HCT116 (cell line): ENCODE measurements at regions not wholly inside any gene's neighbourhood (a gene's known extent, or its start where the extent isn't known, plus 50 kb on each side); places are given as distances from the start of the nearest gene placed in this dataset.

Source experiments
- ATAC-seq: fragments of 200-7000 bp; cut with Tn5 transposase; 2 replicates; pipeline ENCODE4 v1.9.1; 2020; ENCODE audit warnings: mild to moderate bottlenecking, moderate library complexity
- BruUV-seq: library from RNA; stranded (reverse); fragments of 400-500 nt; replicated peaks from 2 replicates; lab custom pipeline; 2021; lab: Mats Ljungman, UMichigan
- CTCF ChIA-PET: fragments of 300-600 bp; sonication (Branson Sonifier 250); formaldehyde crosslinking; loops from one replicate; lab custom pipeline; 2021; ENCODE audit warnings: antibody characterized with exemption; lab: Charles Lee
- POLR2A ChIA-PET: fragments of 300-600, 350-600 bp; sonication (Branson Sonifier 250); formaldehyde crosslinking; loops from one replicate; lab custom pipeline; 2021; ENCODE audit warnings: antibody characterized with exemption; lab: Charles Lee
- RAD21 ChIA-PET, 2 experiments: fragments of 300-600 bp; sonication (Branson Sonifier 250); formaldehyde crosslinking; loops; one replicate each; lab custom pipeline; 2023; ENCODE audit warnings: low total read pairs in 2 of 2; ENCODE audit not compliant: uncharacterized antibody in 2 of 2, unreplicated experiment in 2 of 2, low non-redundant PET in 1 of 2; lab: Charles Lee
- DNase-seq: peaks from one replicate; pipeline ENCODE4 v3.0.0-alpha.2; 2010; ENCODE audit warnings: low read depth, low spot score
- H2AFZ ChIP-seq: fragments of 200-600 bp; shearing (Covaris generic), sonication (generic); 2 replicates; pipeline ENCODE4 v1.6.1; 2017; ENCODE audit warnings: low read depth, mixed run types, mixed read lengths, antibody characterized with exemption, low read length; ENCODE audit not compliant: poor library complexity, severe bottlenecking
- H3K27ac ChIP-seq: 2 replicates; pipeline ENCODE4 v1.5.1; 2012; ENCODE audit warnings: low read depth, low read length
- H3K27me3 ChIP-seq: fragments of 200-600 bp; sonication (generic); 2 replicates; pipeline ENCODE4 v1.6.1; 2016; ENCODE audit warnings: mixed run types, low read length, mixed read lengths; ENCODE audit not compliant: insufficient read depth
- H3K36me3 ChIP-seq, 2 experiments: fragments of 200-500 bp in 1 of 2; fragments of 200-600 bp in 1 of 2; sonication (Bioruptor generic) in 1 of 2; sonication (generic) in 1 of 2; 2 replicates each; pipeline versions ENCODE4 v1.5.1 to v1.6.1; 2014 to 2016; ENCODE audit warnings: low read length in 2 of 2, inconsistent platforms in 1 of 2, mixed read lengths in 1 of 2, mixed run types in 1 of 2; ENCODE audit not compliant: insufficient read depth in 2 of 2, control insufficient read depth in 1 of 2
- H3K4me1 ChIP-seq, 2 experiments: fragments of 200-600 bp in 1 of 2; sonication (generic) in 1 of 2; 2 replicates each; pipeline versions ENCODE4 v1.5.1 to v1.6.1; 2012 to 2017; ENCODE audit warnings: low read length in 2 of 2, inconsistent platforms in 1 of 2, mild to moderate bottlenecking in 1 of 2, mixed read lengths in 1 of 2, mixed run types in 1 of 2, moderate library complexity in 1 of 2; ENCODE audit not compliant: insufficient read depth in 2 of 2, control insufficient read depth in 1 of 2
- H3K4me2 ChIP-seq: fragments of 200-600 bp; sonication (generic); 2 replicates; pipeline ENCODE4 v1.6.1; 2017; ENCODE audit warnings: mixed run types, low read length, mixed read lengths
- H3K4me3 ChIP-seq, 2 experiments: fragments of 200-600 bp in 1 of 2; sonication (generic) in 1 of 2; replicated peaks in 1 of 2; 2 replicates each; pipeline ENCODE4 v1.5.1; 2011 to 2016; ENCODE audit warnings: low read length in 2 of 2, control low read depth in 1 of 2, low read depth in 1 of 2, mild to moderate bottlenecking in 1 of 2, mixed read lengths in 1 of 2, mixed run types in 1 of 2
- H3K79me2 ChIP-seq: fragments of 200-600 bp; sonication (generic); 2 replicates; pipeline ENCODE4 v1.6.1; 2017; ENCODE audit warnings: mild to moderate bottlenecking, mixed run types, low read length, moderate library complexity, mixed read lengths; ENCODE audit not compliant: insufficient read depth
- H3K9ac ChIP-seq: fragments of 200-600 bp; sonication (generic); 2 replicates; pipeline ENCODE4 v1.6.1; 2016; ENCODE audit warnings: low read length, mixed read lengths
- H3K9me2 ChIP-seq: fragments of 200-600 bp; sonication (generic), shearing (Covaris generic); 2 replicates; pipeline ENCODE4 v1.6.1; 2017; ENCODE audit warnings: mixed run types, mild to moderate bottlenecking, moderate library complexity; ENCODE audit not compliant: insufficient read depth
- H3K9me3 ChIP-seq, 2 experiments: fragments of 200-500 bp in 1 of 2; fragments of 200-600 bp in 1 of 2; sonication (Bioruptor generic) in 1 of 2; sonication (generic) in 1 of 2; 2 replicates each; pipeline ENCODE4 v1.6.1; 2014 to 2017; ENCODE audit warnings: low read length in 2 of 2, mixed read lengths in 2 of 2, inconsistent platforms in 1 of 2, low read depth in 1 of 2, mild to moderate bottlenecking in 1 of 2, mixed run types in 1 of 2, moderate library complexity in 1 of 2; ENCODE audit not compliant: control insufficient read depth in 1 of 2, insufficient read depth in 1 of 2
- H4K20me1 ChIP-seq: fragments of 200-600 bp; sonication (generic), shearing (Covaris generic); 2 replicates; pipeline ENCODE4 v1.6.1; 2017; ENCODE audit warnings: mixed run types, mild to moderate bottlenecking, moderate library complexity; ENCODE audit not compliant: insufficient read depth
- CEBPB ChIP-seq: IDR thresholded peaks from 2 replicates; pipeline ENCODE4 v1.6.1; 2012; ENCODE audit warnings: low read depth
- ELF1 ChIP-seq: IDR thresholded peaks from 2 replicates; pipeline ENCODE4 v1.6.1; 2012; ENCODE audit warnings: low read depth, borderline replicate concordance
- EZH2 ChIP-seq: fragments of 200-600 bp; sonication (generic); IDR thresholded peaks from 2 replicates; pipeline ENCODE4 v1.6.1; 2017; ENCODE audit warnings: antibody characterized with exemption, mixed run types
- FOSL1 ChIP-seq: IDR thresholded peaks from 2 replicates; pipeline ENCODE4 v1.6.1; 2012; ENCODE audit warnings: low read depth
- JUND ChIP-seq: IDR thresholded peaks from 2 replicates; pipeline ENCODE4 v1.6.1; 2012
- MAX ChIP-seq: IDR thresholded peaks from 2 replicates; pipeline ENCODE4 v1.6.1; 2012
- RAD21 ChIP-seq: IDR thresholded peaks from 2 replicates; pipeline ENCODE4 v1.6.1; 2012; ENCODE audit warnings: low read depth, mild to moderate bottlenecking
- REST ChIP-seq: IDR thresholded peaks from 2 replicates; pipeline ENCODE4 v1.6.1; 2012; ENCODE audit warnings: low read depth
- SIN3A ChIP-seq: IDR thresholded peaks from 2 replicates; pipeline ENCODE4 v1.6.1; 2012; ENCODE audit warnings: low read depth
- SRF ChIP-seq: IDR thresholded peaks from 2 replicates; pipeline ENCODE4 v1.6.1; 2012; ENCODE audit warnings: low read depth
- YY1 ChIP-seq: IDR thresholded peaks from 2 replicates; pipeline ENCODE4 v1.6.1; 2011; ENCODE audit warnings: low read length, low read depth, moderate library complexity, mild to moderate bottlenecking; ENCODE audit not compliant: insufficient replicate concordance; ENCODE audit errors: extremely low read depth
- intact Hi-C: fragments of 100-400 bp; cut with micrococcal nuclease; formaldehyde crosslinking; loops from 2 replicates; pipeline ENCODE4 v1.10.0; 2022

GRCh38 chr7:125025620-125026019 lies 96.0 kb upstream of the POT1 start:
- H3K9me3 ChIP-seq: no peaks in the 10 kb centered on the region
- intact Hi-C loops: no loop called here
- no peaks in the 10 kb centered on the region for H3K4me1 ChIP-seq
- no peak overlapping the region for H2AFZ ChIP-seq
- H3K4me3 ChIP-seq: no peak overlapping the region
- H3K4me2 ChIP-seq: no peak overlapping the region
- TF ChIP-seq YY1: no peak
- no peak for TF ChIP-seq SRF
- TF ChIP-seq RAD21: no peak
- no peak for TF ChIP-seq EZH2
- TF ChIP-seq ELF1: no peak
- TF ChIP-seq JUND: no peak
- TF ChIP-seq SIN3A: no peak
- TF ChIP-seq MAX: no peak
- TF ChIP-seq CEBPB: no peak
- TF ChIP-seq REST: no peak
- no peak for TF ChIP-seq FOSL1
- no peaks in the 10 kb centered on the region for H4K20me1 ChIP-seq
- ChIA-PET RAD21 (no interaction called here), CTCF (no interaction called here), POLR2A (no interaction called here)
- H3K27me3 ChIP-seq: no peaks in the 10 kb centered on the region
- BruUV-seq: no TSS peak
- no peak for ATAC-seq
- no peak for DNase-seq
- no peaks in the 10 kb centered on the region for H3K79me2 ChIP-seq
- H3K9ac ChIP-seq: no peak overlapping the region
- H3K27ac ChIP-seq: no peak overlapping the region
- H3K36me3 ChIP-seq: no peaks in the 10 kb centered on the region
- peaks cover 4% of the 10 kb centered on the region; the same call in 1 of the 2 replicates for H3K9me2 ChIP-seq
